Epithelial cell of esophagus (primary cell): ENCODE measurements at regions not wholly inside any gene's neighbourhood (a gene's known extent, or its start where the extent isn't known, plus 50 kb on each side); places are given as distances from the start of the nearest gene placed in this dataset.
A peak's percentile ranks its signal among the peaks of the same experiment; 100 is the strongest.

Experiments
- DNase-seq: peaks from one replicate; pipeline ENCODE4 v3.0.0; 2010; ENCODE audit warnings: low read depth
- H3K4me3 ChIP-seq: 2 replicates; pipeline ENCODE4 v1.5.1; 2011; ENCODE audit warnings: mild to moderate bottlenecking, low read length, control low read depth
- CTCF ChIP-seq: IDR thresholded peaks from 2 replicates; pipeline ENCODE4 v1.5.1; 2011; ENCODE audit warnings: low read depth, mild to moderate bottlenecking, low read length, control low read depth, inconsistent platforms; ENCODE audit not compliant: insufficient read depth; ENCODE audit errors: missing control alignments

GRCh38 chr16:85348911-85349334 lies 236.7 kb upstream of the CIBAR2 start:
- no peak overlapping the region for H3K4me3 ChIP-seq
- DNase-seq: no peak
- no peak for TF ChIP-seq CTCF

GRCh38 chr16:85349365-85350145 lies 237.3 kb upstream of the CIBAR2 start:
- DNase-seq: no peak
- TF ChIP-seq CTCF: no peak
- H3K4me3 ChIP-seq: no peak overlapping the region

- H3K4me3 ChIP-seq: no peak overlapping the region
- DNase-seq: peak; percentile 84
- TF ChIP-seq CTCF: no peak
Measured at GRCh38 chr16:85350146-85350728, 238.0 kb upstream of the CIBAR2 start.

GRCh38 chr16:85350973-85351372 lies 238.7 kb upstream of the CIBAR2 start:
- no peak for TF ChIP-seq CTCF
- DNase-seq: peak; percentile 99
- H3K4me3 ChIP-seq: no peak overlapping the region

GRCh38 chr16:85353013-85353412 lies 240.7 kb upstream of the CIBAR2 start:
- no peak overlapping the region for H3K4me3 ChIP-seq
- TF ChIP-seq CTCF: no peak
- no peak for DNase-seq

- H3K4me3 ChIP-seq: no peak overlapping the region
- peak; percentile 92 for DNase-seq
- no peak for TF ChIP-seq CTCF
Measured at GRCh38 chr16:85353839-85354685, 241.8 kb upstream of the CIBAR2 start.
